ENCODE measurements at regions not wholly inside any gene's neighbourhood (a gene's known extent, or its start where the extent isn't known, plus 50 kb on each side); places are given as distances from the start of the nearest gene placed in this dataset.

- TF ChIP-seq CTCF (IDR thresholded peaks at IDR 0.05) (no peak), POLR2A (IDR thresholded peaks at IDR 0.05) (no peak)
These were observed 576.8 kb downstream of the STK39 start for GRCh38 chr2:167670588-167670987.
